GM18858 (cell line): ENCODE measurements at regions not wholly inside any gene's neighbourhood (a gene's known extent, or its start where the extent isn't known, plus 50 kb on each side); places are given as distances from the start of the nearest gene placed in this dataset.

ENCODE experiments used
- ATAC-seq: cut with Tn5 transposase; IDR thresholded peaks from one replicate; pipeline ENCODE4 v1.9.1; 2021; ENCODE audit not compliant: unreplicated experiment

GRCh38 chr10:88163572-88163971, 300.1 kb downstream of the PTEN start:
- ATAC-seq, result no peak

GRCh38 chr10:88164471-88164870, 301.0 kb downstream of the PTEN start:
- no peak for ATAC-seq

- ATAC-seq, result no peak
Observed at GRCh38 chr10:88165849-88166271, 302.4 kb downstream of the PTEN start.

- no peak for ATAC-seq
Observed at GRCh38 chr10:88168171-88169036, 305.0 kb downstream of the PTEN start.

DNA sequence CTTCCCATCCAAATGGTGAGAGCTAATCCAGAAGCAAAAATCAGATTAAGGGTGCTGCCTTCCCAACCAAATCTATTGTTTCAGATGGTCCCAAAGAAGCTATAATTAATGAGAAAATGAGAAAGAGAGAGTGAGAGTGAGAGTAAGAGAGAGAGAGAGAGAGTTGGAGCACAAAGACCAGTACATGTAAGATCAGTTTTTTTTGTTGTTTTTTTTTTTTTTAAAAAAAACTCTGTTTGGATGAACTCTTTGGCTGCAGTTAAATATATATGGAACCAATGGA, 305.6 kb downstream of the PTEN start:
- no peak for ATAC-seq

- no peak for ATAC-seq
Observed at GRCh38 chr10:88170628-88171027, 307.2 kb downstream of the PTEN start.

DNA sequence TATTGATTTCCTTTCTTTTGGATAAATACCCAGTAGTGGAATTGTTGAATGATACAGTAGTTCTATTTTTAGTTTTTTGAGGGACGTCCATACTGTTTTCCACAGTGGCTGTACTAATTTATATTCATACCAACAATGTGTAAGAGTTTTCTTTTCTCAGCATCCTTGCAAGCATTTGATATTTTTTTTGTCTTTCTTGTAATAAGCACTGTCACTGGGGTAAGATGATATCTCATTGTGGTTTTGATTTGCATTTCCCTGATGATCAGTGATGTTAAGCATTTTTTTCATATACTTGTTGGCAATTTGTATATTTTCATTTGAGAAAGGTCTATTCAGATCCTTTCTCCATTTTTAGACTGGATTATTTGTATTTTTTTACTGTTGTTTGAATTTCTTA, 308.7 kb downstream of the PTEN start:
- no peak for ATAC-seq

- no peak for ATAC-seq
Observed at GRCh38 chr10:88174391-88174790, 311.0 kb downstream of the PTEN start.

DNA sequence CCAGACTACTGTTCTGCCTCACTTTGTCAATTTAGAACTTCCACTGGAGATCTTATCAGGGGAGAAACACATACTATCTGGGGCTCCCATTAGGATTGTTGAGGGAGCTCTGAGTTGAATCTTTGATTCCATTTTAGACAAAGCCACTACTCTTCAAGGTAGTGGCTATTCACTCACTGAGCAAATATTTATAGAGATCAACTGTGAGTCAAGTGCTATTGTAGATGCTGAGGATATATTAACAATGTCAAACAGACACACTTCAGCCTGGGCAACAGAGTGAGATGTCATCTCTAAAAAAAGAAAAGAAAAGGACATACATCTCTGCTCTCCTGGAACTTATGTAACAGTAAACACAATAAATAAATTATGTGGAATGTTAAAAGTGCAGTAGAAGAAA, 315.3 kb downstream of the PTEN start:
- ATAC-seq, result no peak

DNA sequence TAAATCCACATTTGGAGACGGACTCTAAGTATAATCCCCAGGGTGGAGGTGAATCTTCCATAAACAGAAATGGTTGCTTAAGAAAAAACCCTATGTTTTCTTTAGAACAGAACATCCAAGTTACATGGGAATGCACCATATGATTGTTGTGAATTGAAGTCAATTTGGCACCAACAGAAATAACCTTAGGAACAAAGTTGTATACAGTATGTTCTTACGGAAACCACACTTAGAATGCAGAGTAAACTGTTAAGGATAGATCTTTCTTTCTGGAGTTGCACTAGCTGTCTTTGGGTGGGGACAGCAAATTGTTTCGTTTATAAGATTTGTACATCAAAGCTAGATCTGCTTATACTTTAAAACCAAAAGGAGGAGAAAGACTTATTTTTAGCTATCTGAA, 316.4 kb downstream of the PTEN start:
- no peak for ATAC-seq

- ATAC-seq, result no peak
Observed at GRCh38 chr10:88181902-88182600, 318.6 kb downstream of the PTEN start.

DNA sequence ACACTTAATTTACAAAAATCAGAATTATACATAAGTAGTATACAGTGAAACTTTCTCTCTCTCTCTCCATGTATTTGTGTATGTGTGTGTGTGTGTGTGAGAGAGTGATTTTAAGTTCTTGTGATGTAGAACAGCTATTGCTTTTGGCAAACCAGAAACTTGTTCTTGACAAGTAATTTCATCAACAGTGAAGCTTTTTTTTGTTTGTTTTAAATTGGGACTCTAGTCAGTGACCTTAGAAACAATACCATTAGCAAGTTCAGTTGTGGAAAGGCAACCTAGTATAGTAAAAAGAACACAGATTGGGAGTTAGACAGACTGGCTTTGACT, 319.1 kb downstream of the PTEN start:
- no peak for ATAC-seq

DNA sequence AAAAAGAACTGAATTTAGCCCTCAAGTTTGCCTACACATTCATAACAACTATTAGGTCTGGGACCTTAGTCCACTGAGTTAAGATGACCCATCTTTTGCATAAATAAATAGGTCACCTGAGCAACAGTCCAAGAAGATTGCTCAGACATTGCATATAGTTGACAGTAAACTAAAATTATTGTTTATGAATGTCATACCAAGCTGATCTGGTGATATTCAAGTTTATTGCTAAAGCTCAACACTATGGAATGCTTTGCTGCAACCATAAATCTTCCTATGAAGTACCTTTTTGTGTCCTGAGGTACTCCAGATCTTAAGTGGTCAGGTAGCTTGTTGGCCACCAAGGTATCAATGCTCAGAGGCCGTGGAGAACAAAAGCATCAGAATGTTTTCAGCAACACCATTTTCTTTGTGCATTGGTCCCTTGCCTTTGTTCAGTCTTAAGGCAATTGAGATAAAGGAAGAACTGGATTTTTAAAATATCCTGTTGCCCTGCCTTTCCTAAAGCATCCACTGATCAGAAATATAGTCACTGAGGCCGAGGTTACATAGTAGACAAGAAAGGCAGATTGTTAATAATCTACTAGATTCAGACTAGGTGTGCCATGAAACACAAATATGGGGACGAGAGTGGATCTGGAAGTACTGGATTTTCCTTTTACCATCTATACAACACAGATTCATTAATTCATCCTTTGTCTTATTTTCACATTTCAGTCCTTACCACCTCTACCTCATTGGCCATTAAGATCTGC, 321.3 kb downstream of the PTEN start:
- ATAC-seq, result no peak

DNA sequence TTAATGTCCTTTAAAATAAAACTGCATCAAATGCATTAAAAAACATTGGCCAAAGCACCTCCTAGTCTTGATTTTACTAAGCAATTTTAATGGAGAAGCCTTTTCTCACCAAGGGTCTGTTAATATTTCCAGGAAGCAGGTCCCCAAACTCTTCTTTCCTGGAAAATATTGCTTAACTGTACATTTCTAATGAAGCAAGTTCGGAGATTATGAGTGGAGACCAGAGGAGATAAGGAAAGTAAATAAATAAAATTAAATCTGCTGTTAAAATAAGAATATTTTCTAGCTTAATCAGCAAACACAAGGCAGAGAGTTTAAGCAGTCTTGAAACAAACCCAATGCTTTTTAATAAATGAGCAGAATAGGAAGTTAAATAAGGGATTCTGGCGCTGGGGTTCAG, 322.4 kb downstream of the PTEN start:
- ATAC-seq, result no peak

GRCh38 chr10:88186335-88186734, 322.9 kb downstream of the PTEN start:
- no peak for ATAC-seq

GRCh38 chr10:88187472-88187871, 324.0 kb downstream of the PTEN start:
- no peak for ATAC-seq

- no peak for ATAC-seq
Observed at GRCh38 chr10:88190123-88190522, 326.7 kb downstream of the PTEN start.

- ATAC-seq, result no peak
Observed at GRCh38 chr10:88190540-88191235, 327.3 kb downstream of the PTEN start.

DNA sequence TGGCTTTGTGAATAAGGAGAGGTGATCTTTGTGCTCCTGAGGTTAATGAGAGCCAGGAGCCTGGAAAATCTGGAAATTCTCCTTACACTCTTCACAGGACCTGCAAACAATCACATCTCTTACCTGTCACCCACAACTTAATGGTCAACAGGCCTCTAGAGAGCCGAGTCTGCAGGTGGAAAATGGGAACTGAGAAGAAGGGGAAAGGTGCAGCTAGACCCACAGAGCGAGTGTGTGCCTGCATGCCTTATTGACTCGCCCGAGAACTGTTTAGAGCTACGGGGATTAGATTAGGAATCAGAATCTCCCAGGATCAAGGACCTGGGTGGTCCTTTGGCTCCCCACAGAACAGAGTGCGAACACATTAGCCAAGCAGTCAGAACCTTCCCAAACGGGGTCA, 329.6 kb downstream of the PTEN start:
- ATAC-seq, result no peak

DNA sequence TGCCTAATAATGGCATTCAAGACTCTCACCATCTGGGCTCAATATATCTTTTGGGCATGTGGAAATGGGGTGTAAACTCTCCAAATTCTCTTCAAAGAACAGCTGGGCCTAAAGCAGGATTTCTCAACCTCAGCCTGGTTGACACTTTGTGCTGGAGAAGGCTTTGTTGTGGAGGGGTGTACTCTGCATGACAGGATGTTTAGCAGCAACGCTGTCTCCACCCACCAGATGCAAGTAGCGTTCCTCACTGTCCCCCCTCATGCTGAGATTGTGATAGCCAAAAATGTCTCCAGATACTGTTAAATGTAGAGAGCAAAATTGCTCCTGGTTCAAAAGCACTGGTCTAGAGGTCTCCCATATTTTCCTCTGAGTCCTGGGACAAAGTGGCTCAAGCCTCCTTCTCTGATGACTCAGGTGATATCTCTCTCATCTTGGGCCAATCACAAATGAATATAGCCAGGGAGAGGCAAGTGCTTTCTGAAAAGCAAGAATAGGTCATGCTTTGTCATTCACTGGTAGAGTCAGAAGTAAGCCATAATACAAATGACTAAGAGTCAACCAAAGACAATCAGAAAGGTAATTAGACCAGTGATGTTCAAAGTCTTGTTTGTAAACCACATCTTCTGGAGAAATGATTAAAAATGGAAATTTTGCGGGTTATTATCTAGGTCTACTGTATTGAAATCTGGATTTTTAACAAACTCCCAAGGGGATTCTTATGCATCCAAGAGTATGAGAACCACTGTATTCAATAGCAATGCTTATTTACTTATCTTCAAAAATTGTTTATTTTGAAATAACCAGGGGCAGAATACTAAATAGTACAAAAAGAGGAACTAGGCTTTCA, 330.8 kb downstream of the PTEN start:
- no peak for ATAC-seq

DNA sequence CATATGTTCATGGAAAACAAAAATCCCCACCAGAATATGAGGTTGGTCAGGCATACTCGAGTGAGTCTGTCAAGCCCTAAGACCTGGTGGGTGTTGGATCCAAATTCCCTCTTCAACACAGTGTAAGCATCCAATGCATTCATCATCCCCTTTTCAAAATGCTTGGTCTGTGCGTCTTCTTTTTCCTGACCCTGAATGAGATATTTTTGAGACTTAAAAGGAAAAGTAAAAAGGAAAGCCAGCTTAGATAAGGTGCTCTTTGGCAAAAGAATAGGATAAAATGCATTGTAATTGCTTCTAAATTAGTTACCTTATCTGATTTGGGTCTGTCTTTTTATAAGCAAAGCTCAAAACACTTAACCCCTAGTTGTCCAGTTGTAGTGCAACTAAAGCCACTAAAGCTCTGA, 331.5 kb downstream of the PTEN start:
- ATAC-seq, result no peak
